Left ventricle myocardium inferior (tissue), 1 donor: ENCODE measurements at regions not wholly inside any gene's neighbourhood (a gene's known extent, or its start where the extent isn't known, plus 50 kb on each side); places are given as distances from the start of the nearest gene placed in this dataset.

Experiments
- DNase-seq: peaks from one replicate; pipeline ENCODE4 v3.0.0-alpha.2; 2020
- H3K27ac ChIP-seq: fragments of 200-600 bp; replicated peaks from 2 replicates; pipeline ENCODE4 v1.8.0; 2021
- H3K27me3 ChIP-seq: fragments of 200-600 bp; 2 replicates; pipeline ENCODE4 v1.8.0; 2021; ENCODE audit warnings: low read depth
- H3K36me3 ChIP-seq: fragments of 200-600 bp; 2 replicates; pipeline ENCODE4 v1.8.0; 2021
- H3K4me1 ChIP-seq: fragments of 200-600 bp; 2 replicates; pipeline ENCODE4 v1.8.0; 2021
- H3K4me3 ChIP-seq: fragments of 200-600 bp; 2 replicates; pipeline ENCODE4 v1.8.0; 2021; ENCODE audit warnings: mild to moderate bottlenecking, moderate library complexity
- H3K9me3 ChIP-seq: fragments of 200-600 bp; replicated peaks from 2 replicates; pipeline ENCODE4 v1.8.0; 2021
- intact Hi-C: fragments of 100-400 bp; cut with micrococcal nuclease; formaldehyde crosslinking; loops from one replicate; pipeline ENCODE4 v1.11.0; 2022
- TF ChIP-seq, protein P1 (sequence below): fragments of 200-600 bp; IDR thresholded peaks from 2 replicates; pipeline ENCODE4 v1.8.0; 2021; ENCODE audit warnings: antibody characterized with exemption, mild to moderate bottlenecking, borderline replicate concordance
- donor health status: DM: no; HTN: yes; CAD: no; lungs with severe emphysema.

- TF ChIP-seq, protein P1, sequence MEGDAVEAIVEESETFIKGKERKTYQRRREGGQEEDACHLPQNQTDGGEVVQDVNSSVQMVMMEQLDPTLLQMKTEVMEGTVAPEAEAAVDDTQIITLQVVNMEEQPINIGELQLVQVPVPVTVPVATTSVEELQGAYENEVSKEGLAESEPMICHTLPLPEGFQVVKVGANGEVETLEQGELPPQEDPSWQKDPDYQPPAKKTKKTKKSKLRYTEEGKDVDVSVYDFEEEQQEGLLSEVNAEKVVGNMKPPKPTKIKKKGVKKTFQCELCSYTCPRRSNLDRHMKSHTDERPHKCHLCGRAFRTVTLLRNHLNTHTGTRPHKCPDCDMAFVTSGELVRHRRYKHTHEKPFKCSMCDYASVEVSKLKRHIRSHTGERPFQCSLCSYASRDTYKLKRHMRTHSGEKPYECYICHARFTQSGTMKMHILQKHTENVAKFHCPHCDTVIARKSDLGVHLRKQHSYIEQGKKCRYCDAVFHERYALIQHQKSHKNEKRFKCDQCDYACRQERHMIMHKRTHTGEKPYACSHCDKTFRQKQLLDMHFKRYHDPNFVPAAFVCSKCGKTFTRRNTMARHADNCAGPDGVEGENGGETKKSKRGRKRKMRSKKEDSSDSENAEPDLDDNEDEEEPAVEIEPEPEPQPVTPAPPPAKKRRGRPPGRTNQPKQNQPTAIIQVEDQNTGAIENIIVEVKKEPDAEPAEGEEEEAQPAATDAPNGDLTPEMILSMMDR, result no peak
- Histone ChIP-seq H3K4me1 (peaks cover 21% of the 10 kb centered on the region), H3K9me3 (no peaks in the 10 kb centered on the region), H3K27ac (no peak overlapping the region), H3K27me3 (peaks cover 24% of the 10 kb centered on the region), H3K4me3 (no peak overlapping the region), H3K36me3 (no peaks in the 10 kb centered on the region)
- no peak for DNase-seq
- intact Hi-C loops, result no loop called here
Measured at GRCh38 chr7:135257-135653, 57.1 kb upstream of the FAM20C start.

DNA sequence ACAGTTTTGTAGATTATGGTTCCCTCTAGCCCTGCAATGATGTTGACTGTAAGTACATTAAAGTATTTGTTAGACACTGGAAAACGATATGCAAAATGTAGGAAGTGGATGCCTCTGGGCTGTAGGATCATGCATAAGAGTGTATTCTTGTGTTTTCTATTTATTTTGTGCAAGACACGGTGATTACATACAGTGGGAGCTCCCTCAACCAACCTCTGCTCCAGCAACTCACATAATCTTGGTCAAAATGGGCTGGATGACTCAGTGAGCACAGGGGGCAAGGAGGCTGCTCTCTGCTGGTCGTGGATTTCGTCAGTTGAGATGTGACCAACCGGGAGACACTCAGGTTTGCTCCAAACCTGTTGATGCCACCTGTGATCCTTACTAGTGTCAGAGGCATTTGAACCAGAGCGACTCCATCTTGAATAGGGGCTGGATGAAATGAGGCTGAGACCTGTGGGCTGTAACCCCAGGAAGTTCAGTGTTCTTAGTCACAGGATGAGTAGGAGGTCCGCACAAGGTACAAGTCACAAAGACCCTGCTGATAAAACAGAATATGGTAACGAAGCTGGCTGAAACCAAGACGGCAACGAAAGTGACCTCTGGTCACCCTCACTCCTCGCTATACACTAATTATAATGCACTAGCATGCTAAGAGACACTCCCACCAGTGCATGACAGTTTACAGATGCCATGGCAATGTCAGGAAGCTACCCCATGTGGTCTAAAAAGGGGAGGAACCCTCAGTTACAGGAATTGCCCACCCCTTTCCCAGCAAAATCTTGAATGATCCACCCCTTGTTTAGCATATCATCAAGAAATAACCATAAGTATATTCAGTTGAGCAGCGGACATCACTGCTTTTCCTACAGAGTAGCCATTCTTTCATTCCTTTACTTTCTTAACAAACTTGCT is 56.4 kb upstream of the FAM20C start:
- intact Hi-C loops, result no loop called here
- Histone ChIP-seq H3K27me3 (peaks cover 27% of the 10 kb centered on the region), H3K27ac (no peak overlapping the region), H3K9me3 (no peaks in the 10 kb centered on the region), H3K36me3 (no peaks in the 10 kb centered on the region), H3K4me1 (peaks cover 14% of the 10 kb centered on the region), H3K4me3 (no peak overlapping the region)
- TF ChIP-seq, protein P1, result no peak
- no peak for DNase-seq

GRCh38 chr7:137094-137891 is 55.1 kb upstream of the FAM20C start:
- intact Hi-C loops, result no loop called here
- Histone ChIP-seq H3K4me1 (peaks cover 4% of the 10 kb centered on the region), H3K4me3 (no peak overlapping the region), H3K9me3 (no peaks in the 10 kb centered on the region), H3K27ac (no peak overlapping the region), H3K36me3 (no peaks in the 10 kb centered on the region), H3K27me3 (peaks cover 15% of the 10 kb centered on the region)
- DNase-seq, result no peak
- TF ChIP-seq, protein P1, result no peak

DNA sequence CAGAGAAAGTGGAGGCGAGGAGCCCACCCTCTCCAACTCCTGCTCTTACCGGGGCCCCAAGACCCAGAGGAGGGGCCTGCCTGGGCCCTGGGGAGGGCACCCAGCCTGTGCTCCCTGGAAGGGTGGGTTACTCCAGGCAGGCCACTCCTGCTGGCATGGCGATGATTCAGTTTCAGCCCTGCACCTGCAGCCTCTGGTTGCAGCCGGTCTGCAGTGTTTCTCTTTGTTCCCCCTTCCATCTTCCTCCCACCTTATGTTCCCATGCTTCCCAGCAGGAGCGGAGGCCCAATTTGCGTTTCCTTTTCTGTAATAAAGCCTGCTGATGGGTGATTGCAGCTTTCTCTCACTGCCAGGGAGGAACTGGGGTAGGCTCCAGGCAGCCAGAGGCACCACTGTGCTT is 53.2 kb upstream of the FAM20C start:
- intact Hi-C loops, result no loop called here
- no peaks in the 10 kb centered on the region for H3K9me3 ChIP-seq
- H3K27me3 ChIP-seq, result peaks cover 15% of the 10 kb centered on the region
- peaks cover 14% of the 10 kb centered on the region for H3K4me1 ChIP-seq
- DNase-seq, result peak; percentile 3
- H3K4me3 ChIP-seq, result no peak overlapping the region
- TF ChIP-seq, protein P1, result no peak
- H3K36me3 ChIP-seq, result no peaks in the 10 kb centered on the region
- H3K27ac ChIP-seq, result no peak overlapping the region

GRCh38 chr7:139561-140243 is 52.7 kb upstream of the FAM20C start:
- peak; percentile 11 for DNase-seq
- TF ChIP-seq, protein P1, result no peak
- Histone ChIP-seq H3K4me3 (no peak overlapping the region), H3K9me3 (no peaks in the 10 kb centered on the region), H3K4me1 (peaks cover 14% of the 10 kb centered on the region), H3K27ac (no peak overlapping the region), H3K27me3 (peaks cover 15% of the 10 kb centered on the region), H3K36me3 (no peaks in the 10 kb centered on the region)
- intact Hi-C loops, result no loop called here
